ENCODE measurements at regions not wholly inside any gene's neighbourhood (a gene's known extent, or its start where the extent isn't known, plus 50 kb on each side); places are given as distances from the start of the nearest gene placed in this dataset.

DNA sequence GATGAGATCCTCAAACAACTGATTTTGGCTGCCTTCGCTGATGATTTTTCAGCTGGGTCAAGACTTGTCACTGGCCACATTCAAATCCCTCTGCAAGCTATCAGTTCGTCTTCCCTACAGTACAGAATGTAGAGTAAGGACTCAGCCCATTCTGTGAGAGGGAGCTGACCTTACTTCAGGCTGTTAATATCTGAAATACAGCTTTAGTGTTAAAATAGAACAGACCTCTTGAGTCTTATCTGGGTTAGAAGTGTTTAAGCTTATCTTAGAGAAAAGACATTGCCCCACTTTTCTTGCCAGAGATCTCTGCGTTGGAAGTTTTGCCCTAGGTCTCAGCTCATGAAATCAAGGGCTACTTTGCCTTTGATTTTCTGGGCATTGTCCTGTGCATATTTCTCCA, 383.4 kb upstream of the LARGE1 start:
- TF ChIP-seq, protein P1, sequence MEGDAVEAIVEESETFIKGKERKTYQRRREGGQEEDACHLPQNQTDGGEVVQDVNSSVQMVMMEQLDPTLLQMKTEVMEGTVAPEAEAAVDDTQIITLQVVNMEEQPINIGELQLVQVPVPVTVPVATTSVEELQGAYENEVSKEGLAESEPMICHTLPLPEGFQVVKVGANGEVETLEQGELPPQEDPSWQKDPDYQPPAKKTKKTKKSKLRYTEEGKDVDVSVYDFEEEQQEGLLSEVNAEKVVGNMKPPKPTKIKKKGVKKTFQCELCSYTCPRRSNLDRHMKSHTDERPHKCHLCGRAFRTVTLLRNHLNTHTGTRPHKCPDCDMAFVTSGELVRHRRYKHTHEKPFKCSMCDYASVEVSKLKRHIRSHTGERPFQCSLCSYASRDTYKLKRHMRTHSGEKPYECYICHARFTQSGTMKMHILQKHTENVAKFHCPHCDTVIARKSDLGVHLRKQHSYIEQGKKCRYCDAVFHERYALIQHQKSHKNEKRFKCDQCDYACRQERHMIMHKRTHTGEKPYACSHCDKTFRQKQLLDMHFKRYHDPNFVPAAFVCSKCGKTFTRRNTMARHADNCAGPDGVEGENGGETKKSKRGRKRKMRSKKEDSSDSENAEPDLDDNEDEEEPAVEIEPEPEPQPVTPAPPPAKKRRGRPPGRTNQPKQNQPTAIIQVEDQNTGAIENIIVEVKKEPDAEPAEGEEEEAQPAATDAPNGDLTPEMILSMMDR (IDR thresholded peaks at IDR 0.05 in 8 of 11, conservative IDR thresholded peaks at IDR 0.05 in 3 of 11): no peak
- no peak for TF ChIP-seq POLR2AphosphoS5 (IDR thresholded peaks at IDR 0.05)

All from spleen (tissue), 7 donors.